ENCODE measurements at regions not wholly inside any gene's neighbourhood (a gene's known extent, or its start where the extent isn't known, plus 50 kb on each side); places are given as distances from the start of the nearest gene placed in this dataset.
"Not testable (repeated sequence)": the region's sequence is repeated elsewhere in the genome, so short reads cannot be mapped to it uniquely, and the experiment has no call there.

GRCh38 chr2:190748966-190749365, 100.1 kb downstream of the NAB1 start:
- Histone ChIP-seq H3K27ac (replicated peaks) (no peak overlapping the region), H3K27me3 (ENCODE audit: insufficient read depth, poor library complexity, severe bottlenecking) (no peaks in the 10 kb centered on the region), H3K4me3 (replicated peaks; ENCODE audit: insufficient read depth, low read length) (no peak overlapping the region)
- DNase-seq (ENCODE audit: low read depth in 1 of 2, low spot score in 1 of 2), result no peak
- TF ChIP-seq SPI1 (IDR thresholded peaks at IDR 0.05; ENCODE audit: borderline replicate concordance, low read depth) (no peak), REST (IDR thresholded peaks at IDR 0.05; ENCODE audit: insufficient replicate concordance, low read depth) (no peak), GABPA (IDR thresholded peaks at IDR 0.05; ENCODE audit: low read depth) (no peak), POLR2AphosphoS5 (IDR thresholded peaks at IDR 0.05; ENCODE audit: low read depth) (no peak)
- TF ChIP-seq, protein P1, sequence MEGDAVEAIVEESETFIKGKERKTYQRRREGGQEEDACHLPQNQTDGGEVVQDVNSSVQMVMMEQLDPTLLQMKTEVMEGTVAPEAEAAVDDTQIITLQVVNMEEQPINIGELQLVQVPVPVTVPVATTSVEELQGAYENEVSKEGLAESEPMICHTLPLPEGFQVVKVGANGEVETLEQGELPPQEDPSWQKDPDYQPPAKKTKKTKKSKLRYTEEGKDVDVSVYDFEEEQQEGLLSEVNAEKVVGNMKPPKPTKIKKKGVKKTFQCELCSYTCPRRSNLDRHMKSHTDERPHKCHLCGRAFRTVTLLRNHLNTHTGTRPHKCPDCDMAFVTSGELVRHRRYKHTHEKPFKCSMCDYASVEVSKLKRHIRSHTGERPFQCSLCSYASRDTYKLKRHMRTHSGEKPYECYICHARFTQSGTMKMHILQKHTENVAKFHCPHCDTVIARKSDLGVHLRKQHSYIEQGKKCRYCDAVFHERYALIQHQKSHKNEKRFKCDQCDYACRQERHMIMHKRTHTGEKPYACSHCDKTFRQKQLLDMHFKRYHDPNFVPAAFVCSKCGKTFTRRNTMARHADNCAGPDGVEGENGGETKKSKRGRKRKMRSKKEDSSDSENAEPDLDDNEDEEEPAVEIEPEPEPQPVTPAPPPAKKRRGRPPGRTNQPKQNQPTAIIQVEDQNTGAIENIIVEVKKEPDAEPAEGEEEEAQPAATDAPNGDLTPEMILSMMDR (IDR thresholded peaks at IDR 0.05; ENCODE audit: insufficient read depth, low read length), result no peak

- Histone ChIP-seq H3K27ac (replicated peaks) (no peak overlapping the region), H3K4me3 (replicated peaks; ENCODE audit: insufficient read depth, low read length) (no peak overlapping the region), H3K27me3 (ENCODE audit: insufficient read depth, poor library complexity, severe bottlenecking) (no peaks in the 10 kb centered on the region)
- no peak for DNase-seq (ENCODE audit: low read depth in 1 of 2, low spot score in 1 of 2)
- TF ChIP-seq POLR2AphosphoS5 (IDR thresholded peaks at IDR 0.05; ENCODE audit: low read depth) (no peak), SPI1 (IDR thresholded peaks at IDR 0.05; ENCODE audit: borderline replicate concordance, low read depth) (no peak), GABPA (IDR thresholded peaks at IDR 0.05; ENCODE audit: low read depth) (no peak), REST (IDR thresholded peaks at IDR 0.05; ENCODE audit: insufficient replicate concordance, low read depth) (no peak)
- TF ChIP-seq, protein P1 (IDR thresholded peaks at IDR 0.05; ENCODE audit: insufficient read depth, low read length), result no peak
Measured at GRCh38 chr2:190755772-190756415, 107.0 kb downstream of the NAB1 start.

GRCh38 chr2:190759749-190760213, 110.9 kb downstream of the NAB1 start:
- DNase-seq (ENCODE audit: low read depth in 1 of 2, low spot score in 1 of 2), result no peak
- no peak overlapping the region for H3K27ac ChIP-seq (replicated peaks)
- H3K4me3 ChIP-seq (replicated peaks; ENCODE audit: insufficient read depth, low read length), result no peak overlapping the region
- TF ChIP-seq, protein P1 (IDR thresholded peaks at IDR 0.05; ENCODE audit: insufficient read depth, low read length), result no peak
- TF ChIP-seq SPI1 (IDR thresholded peaks at IDR 0.05; ENCODE audit: borderline replicate concordance, low read depth), result no peak
- TF ChIP-seq GABPA (IDR thresholded peaks at IDR 0.05; ENCODE audit: low read depth), result no peak
- no peak for TF ChIP-seq POLR2AphosphoS5 (IDR thresholded peaks at IDR 0.05; ENCODE audit: low read depth)
- no peak for TF ChIP-seq REST (IDR thresholded peaks at IDR 0.05; ENCODE audit: insufficient replicate concordance, low read depth)
- H3K27me3 ChIP-seq (ENCODE audit: insufficient read depth, poor library complexity, severe bottlenecking), result no peaks in the 10 kb centered on the region

DNA sequence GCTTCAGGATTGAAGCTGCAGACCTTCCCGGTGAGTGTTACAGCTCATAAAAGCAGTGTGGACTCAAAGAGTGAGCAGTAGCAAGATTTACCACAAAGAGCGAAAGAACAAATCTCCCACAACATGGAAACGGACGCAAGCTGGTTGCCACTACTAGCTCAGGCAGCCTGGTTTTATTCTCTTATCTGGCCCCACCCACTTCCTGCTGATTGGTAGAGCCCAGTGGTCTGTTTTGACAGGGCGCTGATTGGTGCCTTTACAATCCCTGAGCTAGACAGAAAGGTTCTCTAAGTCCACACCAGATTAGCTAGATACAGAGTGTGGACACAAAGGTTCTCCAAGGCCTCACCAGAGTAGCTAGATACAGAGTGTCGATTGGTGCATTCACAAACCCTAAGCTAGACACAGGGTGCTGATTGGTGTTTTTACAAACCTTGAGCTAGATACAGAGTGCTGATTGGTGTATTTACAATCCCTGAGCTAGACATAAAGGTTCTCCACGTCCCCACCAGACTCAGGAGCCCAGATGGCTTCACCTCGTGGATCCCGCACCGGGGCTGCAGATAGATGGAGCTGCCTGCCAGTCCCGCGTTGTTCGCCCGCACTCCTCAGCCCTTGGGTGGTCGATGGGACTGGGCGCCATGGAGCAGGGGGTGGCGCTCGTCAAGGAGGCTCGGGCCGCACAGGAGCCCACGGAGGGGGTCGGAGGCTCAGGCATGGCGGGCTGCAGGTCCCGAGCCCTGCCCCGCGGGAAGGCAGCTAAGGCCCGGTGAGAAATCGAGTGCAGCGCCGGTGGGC, 111.7 kb downstream of the NAB1 start:
- not testable (repeated sequence) for H3K4me3 ChIP-seq (replicated peaks; ENCODE audit: insufficient read depth, low read length); H3K27ac ChIP-seq (replicated peaks); H3K27me3 ChIP-seq (ENCODE audit: insufficient read depth, poor library complexity, severe bottlenecking); DNase-seq (ENCODE audit: low read depth in 1 of 2, low spot score in 1 of 2)

GRCh38 chr2:190761216-190761615, 112.3 kb downstream of the NAB1 start:
- DNase-seq (ENCODE audit: low read depth in 1 of 2, low spot score in 1 of 2); H3K27ac ChIP-seq (replicated peaks); H3K27me3 ChIP-seq (ENCODE audit: insufficient read depth, poor library complexity, severe bottlenecking); H3K4me3 ChIP-seq (replicated peaks; ENCODE audit: insufficient read depth, low read length): not testable (repeated sequence)

Measured in HL-60 (cell line).